ENCODE measurements at regions not wholly inside any gene's neighbourhood (a gene's known extent, or its start where the extent isn't known, plus 50 kb on each side); places are given as distances from the start of the nearest gene placed in this dataset.

DNA sequence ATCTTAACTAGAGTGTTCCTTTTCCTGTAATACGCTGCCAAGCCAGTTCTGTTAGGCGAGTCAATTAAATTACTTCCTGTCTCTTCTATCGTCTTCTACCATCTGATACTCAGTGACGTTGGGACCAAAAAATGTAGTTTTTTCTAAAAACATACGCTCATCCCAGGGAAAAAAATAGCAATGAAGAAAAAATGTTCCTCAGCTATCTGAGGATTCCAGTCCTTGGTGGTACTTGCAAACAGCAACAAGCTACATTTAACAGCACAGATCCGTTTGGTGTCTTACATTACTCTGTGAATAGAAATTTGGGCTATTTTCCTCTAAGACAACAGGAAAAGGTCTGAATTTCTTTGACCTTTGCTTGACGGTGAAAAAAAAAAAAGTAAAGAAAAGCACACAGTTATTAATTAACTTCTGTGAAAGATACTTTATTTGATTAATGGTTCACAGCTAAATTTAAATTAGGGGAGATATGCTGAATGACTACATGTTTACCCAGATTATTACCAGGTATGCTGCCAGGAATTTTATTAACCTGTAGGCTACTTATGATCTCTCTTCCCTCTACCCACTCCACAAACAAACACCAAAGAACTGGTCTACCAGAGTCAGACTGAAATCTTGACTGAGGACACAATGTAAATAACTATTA is 254.4 kb upstream of the ZPLD1 start:
- peak; percentile 73; the same call in 1 of the 2 replicates for TF ChIP-seq POLR2AphosphoS5 (IDR thresholded peaks at IDR 0.05; ENCODE audit: low read depth, low read length)
- peak; percentile 94 for TF ChIP-seq TEAD4 (IDR thresholded peaks at IDR 0.05; ENCODE audit: borderline replicate concordance, insufficient read depth)
- TF ChIP-seq TAF1 (IDR thresholded peaks at IDR 0.05; ENCODE audit: borderline replicate concordance, low read depth, low read length), result no peak
- TF ChIP-seq, protein P1, sequence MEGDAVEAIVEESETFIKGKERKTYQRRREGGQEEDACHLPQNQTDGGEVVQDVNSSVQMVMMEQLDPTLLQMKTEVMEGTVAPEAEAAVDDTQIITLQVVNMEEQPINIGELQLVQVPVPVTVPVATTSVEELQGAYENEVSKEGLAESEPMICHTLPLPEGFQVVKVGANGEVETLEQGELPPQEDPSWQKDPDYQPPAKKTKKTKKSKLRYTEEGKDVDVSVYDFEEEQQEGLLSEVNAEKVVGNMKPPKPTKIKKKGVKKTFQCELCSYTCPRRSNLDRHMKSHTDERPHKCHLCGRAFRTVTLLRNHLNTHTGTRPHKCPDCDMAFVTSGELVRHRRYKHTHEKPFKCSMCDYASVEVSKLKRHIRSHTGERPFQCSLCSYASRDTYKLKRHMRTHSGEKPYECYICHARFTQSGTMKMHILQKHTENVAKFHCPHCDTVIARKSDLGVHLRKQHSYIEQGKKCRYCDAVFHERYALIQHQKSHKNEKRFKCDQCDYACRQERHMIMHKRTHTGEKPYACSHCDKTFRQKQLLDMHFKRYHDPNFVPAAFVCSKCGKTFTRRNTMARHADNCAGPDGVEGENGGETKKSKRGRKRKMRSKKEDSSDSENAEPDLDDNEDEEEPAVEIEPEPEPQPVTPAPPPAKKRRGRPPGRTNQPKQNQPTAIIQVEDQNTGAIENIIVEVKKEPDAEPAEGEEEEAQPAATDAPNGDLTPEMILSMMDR (IDR thresholded peaks at IDR 0.05), result no peak
- peak; percentile 36; the same call in 1 of the 2 replicates for TF ChIP-seq GABPA (IDR thresholded peaks at IDR 0.05; ENCODE audit: low read depth)
- TF ChIP-seq, protein P2, sequence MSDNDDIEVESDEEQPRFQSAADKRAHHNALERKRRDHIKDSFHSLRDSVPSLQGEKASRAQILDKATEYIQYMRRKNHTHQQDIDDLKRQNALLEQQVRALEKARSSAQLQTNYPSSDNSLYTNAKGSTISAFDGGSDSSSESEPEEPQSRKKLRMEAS (IDR thresholded peaks at IDR 0.05; ENCODE audit: low read depth), result peak; percentile 33; the same call in 1 of the 2 replicates
- TF ChIP-seq NRF1 (IDR thresholded peaks at IDR 0.05; ENCODE audit: low read depth, low read length), result no peak
- TF ChIP-seq, protein P3, sequence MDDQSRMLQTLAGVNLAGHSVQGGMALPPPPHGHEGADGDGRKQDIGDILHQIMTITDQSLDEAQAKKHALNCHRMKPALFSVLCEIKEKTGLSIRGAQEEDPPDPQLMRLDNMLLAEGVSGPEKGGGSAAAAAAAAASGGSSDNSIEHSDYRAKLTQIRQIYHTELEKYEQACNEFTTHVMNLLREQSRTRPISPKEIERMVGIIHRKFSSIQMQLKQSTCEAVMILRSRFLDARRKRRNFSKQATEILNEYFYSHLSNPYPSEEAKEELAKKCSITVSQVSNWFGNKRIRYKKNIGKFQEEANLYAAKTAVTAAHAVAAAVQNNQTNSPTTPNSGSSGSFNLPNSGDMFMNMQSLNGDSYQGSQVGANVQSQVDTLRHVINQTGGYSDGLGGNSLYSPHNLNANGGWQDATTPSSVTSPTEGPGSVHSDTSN (IDR thresholded peaks at IDR 0.05), result peak; percentile 81
- peak; percentile 94 for TF ChIP-seq JUND (IDR thresholded peaks at IDR 0.05)
- no peak for TF ChIP-seq GATA2 (CRISPR knock-in tag; IDR thresholded peaks at IDR 0.05)
